Natural killer cell (primary cell): ENCODE measurements at regions not wholly inside any gene's neighbourhood (a gene's known extent, or its start where the extent isn't known, plus 50 kb on each side); places are given as distances from the start of the nearest gene placed in this dataset.

Experiments
- ATAC-seq, 3 donors: fragments of 150-1000 bp in 2 of 3; fragments of 200-7000 bp in 1 of 3; cut with Tn5 transposase; 1 replicate in 1 of 3; 2 replicates in 2 of 3; pipeline ENCODE4 v1.10.0; 2021; ENCODE audit warnings: mild to moderate bottlenecking in 2 of 3, moderate library complexity in 2 of 3
- DNase-seq, 2 donors: peaks; one replicate each; pipeline versions ENCODE4 v3.0.0 to v3.0.0-alpha.2; 2013 to 2021; ENCODE audit warnings: mixed read lengths in 1 of 2
- H3K27ac ChIP-seq: one replicate; pipeline ENCODE4 v1.5.1; 2013; ENCODE audit warnings: mild to moderate bottlenecking, low read length
- H3K27me3 ChIP-seq: one replicate; pipeline ENCODE4 v1.6.1; 2013; ENCODE audit warnings: low read length; ENCODE audit not compliant: control insufficient read depth, insufficient read depth
- H3K36me3 ChIP-seq: one replicate; pipeline ENCODE4 v1.6.1; 2013; ENCODE audit warnings: low read length; ENCODE audit not compliant: control insufficient read depth, insufficient read depth
- H3K4me1 ChIP-seq: one replicate; pipeline ENCODE4 v1.6.1; 2013; ENCODE audit warnings: low read length; ENCODE audit not compliant: control insufficient read depth, insufficient read depth
- H3K4me3 ChIP-seq: one replicate; pipeline ENCODE4 v1.5.1; 2013; ENCODE audit warnings: low read length
- H3K9me3 ChIP-seq: one replicate; pipeline ENCODE4 v1.6.1; 2013; ENCODE audit warnings: low read length; ENCODE audit not compliant: control insufficient read depth, insufficient read depth
- H3K27ac Mint-ChIP-seq, 2 donors: one replicate each; pipeline ENCODE4 v1.8.0; 2022; ENCODE audit warnings: mild to moderate bottlenecking in 2 of 2, mixed read lengths in 2 of 2, moderate library complexity in 1 of 2
- H3K27me3 Mint-ChIP-seq, 2 donors: one replicate each; pipeline ENCODE4 v1.8.0; 2022; ENCODE audit warnings: low read depth in 2 of 2, mixed read lengths in 2 of 2
- H3K36me3 Mint-ChIP-seq: one replicate; pipeline ENCODE4 v1.8.0; 2022; ENCODE audit warnings: mixed read lengths
- H3K4me1 Mint-ChIP-seq, 2 donors: one replicate each; pipeline ENCODE4 v1.8.0; 2022; ENCODE audit warnings: mixed read lengths in 2 of 2
- H3K4me3 Mint-ChIP-seq: one replicate; pipeline ENCODE4 v1.8.0; 2022; ENCODE audit warnings: mild to moderate bottlenecking, moderate library complexity, mixed read lengths
- H3K9me3 Mint-ChIP-seq, 2 donors: one replicate each; pipeline ENCODE4 v1.8.0; 2022; ENCODE audit warnings: mixed read lengths in 2 of 2
- CTCF ChIP-seq: fragments of 200-600 bp; IDR thresholded peaks from one replicate; pipeline ENCODE4 v1.8.0; 2022; ENCODE audit warnings: antibody characterized with exemption
- WGBS: methylation state at CpG from one replicate; pipeline ENCODE4 v1.1.7; 2013; ENCODE audit warnings: missing lambda C conversion rate; ENCODE audit not compliant: insufficient coverage; 5-methylcytosine and 5-hydroxymethylcytosine counted together
- intact Hi-C: fragments of 100-400 bp; cut with micrococcal nuclease; formaldehyde crosslinking; loops from one replicate; pipeline ENCODE4 v1.14.2; 2022

- no peaks in the 10 kb centered on the region for H3K27me3 ChIP-seq
- H3K36me3 Mint-ChIP-seq: no peaks in the 10 kb centered on the region
- H3K4me1 ChIP-seq: no peaks in the 10 kb centered on the region
- ATAC-seq: no peak
- H3K4me3 ChIP-seq: no peak overlapping the region
- no peaks in the 10 kb centered on the region for H3K4me1 Mint-ChIP-seq
- H3K27me3 Mint-ChIP-seq: no peaks in the 10 kb centered on the region
- intact Hi-C loops: no loop called here
- H3K4me3 Mint-ChIP-seq: no peak overlapping the region
- no peak for DNase-seq
- H3K27ac ChIP-seq: no peak overlapping the region
- no peaks in the 10 kb centered on the region for H3K9me3 ChIP-seq
- 81% methylated on average over 3 of the region's 7 CpGs for WGBS
- no peak overlapping the region for H3K27ac Mint-ChIP-seq
- peaks cover 0 to 11% of the 10 kb centered on the region in 2 donors for H3K9me3 Mint-ChIP-seq
- TF ChIP-seq CTCF: no peak
- H3K36me3 ChIP-seq: no peaks in the 10 kb centered on the region
Observed at GRCh38 chr13:105509981-105510762, 1025.3 kb downstream of the EFNB2 start.

GRCh38 chr13:105506463-105506862 lies 1029.0 kb downstream of the EFNB2 start:
- H3K27me3 Mint-ChIP-seq: no peaks in the 10 kb centered on the region
- Histone ChIP-seq H3K9me3 (no peaks in the 10 kb centered on the region), H3K4me1 (no peaks in the 10 kb centered on the region), H3K27me3 (no peaks in the 10 kb centered on the region), H3K4me3 (no peak overlapping the region), H3K36me3 (no peaks in the 10 kb centered on the region), H3K27ac (no peak overlapping the region)
- H3K4me1 Mint-ChIP-seq: no peaks in the 10 kb centered on the region
- H3K27ac Mint-ChIP-seq: no peak overlapping the region
- intact Hi-C loops: no loop called here
- TF ChIP-seq CTCF: no peak
- H3K9me3 Mint-ChIP-seq: peaks cover 0 to 11% of the 10 kb centered on the region in 2 donors
- no peak for ATAC-seq
- no peak for DNase-seq
- WGBS: 91% methylated on average over 9 of the region's 9 CpGs
- no peak overlapping the region for H3K4me3 Mint-ChIP-seq
- H3K36me3 Mint-ChIP-seq: no peaks in the 10 kb centered on the region

DNA sequence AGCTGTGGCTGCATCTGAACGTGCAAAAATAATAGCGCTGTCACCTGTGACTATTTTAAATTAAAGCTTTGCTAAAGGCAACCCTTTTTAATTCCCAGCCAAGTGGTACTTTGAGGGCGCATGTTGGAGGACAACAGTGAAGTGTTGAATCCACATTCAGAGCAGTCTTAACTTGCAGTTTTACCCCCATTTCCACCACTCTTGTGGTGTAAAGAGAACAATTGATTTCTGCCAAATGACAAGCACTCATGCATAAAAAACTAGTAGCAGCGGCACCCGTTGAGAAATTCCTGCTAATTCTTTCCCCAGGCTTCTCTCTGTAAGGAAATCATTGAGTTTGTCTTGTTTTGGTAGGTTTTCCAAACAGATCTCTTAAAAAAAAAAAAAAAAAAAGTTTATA lies 1033.3 kb downstream of the EFNB2 start:
- 55% methylated on average over 3 of the region's 5 CpGs for WGBS
- no peak overlapping the region for H3K27ac Mint-ChIP-seq
- no peaks in the 10 kb centered on the region for H3K36me3 ChIP-seq
- H3K4me1 Mint-ChIP-seq: no peaks in the 10 kb centered on the region
- H3K4me3 Mint-ChIP-seq: no peak overlapping the region
- H3K27me3 ChIP-seq: no peaks in the 10 kb centered on the region
- no peaks in the 10 kb centered on the region for H3K4me1 ChIP-seq
- no peak for ATAC-seq
- TF ChIP-seq CTCF: no peak
- no peaks in the 10 kb centered on the region for H3K9me3 ChIP-seq
- intact Hi-C loops: no loop called here
- H3K27me3 Mint-ChIP-seq: no peaks in the 10 kb centered on the region
- no peak for DNase-seq
- H3K9me3 Mint-ChIP-seq: peaks cover 2 to 4% of the 10 kb centered on the region in 2 donors
- no peak overlapping the region for H3K4me3 ChIP-seq
- no peak overlapping the region for H3K27ac ChIP-seq
- H3K36me3 Mint-ChIP-seq: no peaks in the 10 kb centered on the region

GRCh38 chr13:105497597-105497996 lies 1037.9 kb downstream of the EFNB2 start:
- H3K27ac Mint-ChIP-seq: no peak overlapping the region
- H3K4me3 Mint-ChIP-seq: no peak overlapping the region
- Histone ChIP-seq H3K9me3 (peaks cover 4% of the 10 kb centered on the region), H3K27ac (no peak overlapping the region), H3K36me3 (no peaks in the 10 kb centered on the region), H3K27me3 (no peaks in the 10 kb centered on the region), H3K4me3 (no peak overlapping the region), H3K4me1 (no peaks in the 10 kb centered on the region)
- no peak for ATAC-seq
- no peak for TF ChIP-seq CTCF
- no peaks in the 10 kb centered on the region for H3K36me3 Mint-ChIP-seq
- no peaks in the 10 kb centered on the region for H3K27me3 Mint-ChIP-seq
- intact Hi-C loops: no loop called here
- no peaks in the 10 kb centered on the region for H3K4me1 Mint-ChIP-seq
- no peak for DNase-seq
- H3K9me3 Mint-ChIP-seq: peaks cover 4 to 9% of the 10 kb centered on the region in 2 donors
- WGBS: 78% methylated on average over 3 of the region's 3 CpGs
